ENCODE measurements at regions not wholly inside any gene's neighbourhood (a gene's known extent, or its start where the extent isn't known, plus 50 kb on each side); places are given as distances from the start of the nearest gene placed in this dataset.
"Not testable (repeated sequence)": the region's sequence is repeated elsewhere in the genome, so short reads cannot be mapped to it uniquely, and the experiment has no call there.

DNA sequence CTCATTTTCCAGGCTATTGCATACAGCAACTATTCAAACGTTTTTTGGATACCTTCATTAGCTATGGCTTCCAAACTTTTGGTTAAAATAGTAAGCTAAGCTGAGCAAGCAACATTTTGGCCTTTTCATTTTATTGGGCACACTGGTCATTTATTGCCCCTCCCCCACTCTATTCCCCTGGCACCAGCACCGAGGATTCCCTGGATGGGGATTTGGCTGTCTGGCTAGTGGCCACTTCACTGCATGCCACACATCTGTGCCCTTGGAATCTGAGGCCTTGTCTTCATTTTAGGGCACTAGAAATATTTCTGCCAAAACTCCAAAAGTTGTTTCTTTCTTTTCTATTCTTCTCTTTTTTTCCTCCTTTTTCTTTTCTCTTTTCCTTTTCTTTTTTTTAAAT is 980.7 kb downstream of the LTN1 start:
- TF ChIP-seq, protein P1, sequence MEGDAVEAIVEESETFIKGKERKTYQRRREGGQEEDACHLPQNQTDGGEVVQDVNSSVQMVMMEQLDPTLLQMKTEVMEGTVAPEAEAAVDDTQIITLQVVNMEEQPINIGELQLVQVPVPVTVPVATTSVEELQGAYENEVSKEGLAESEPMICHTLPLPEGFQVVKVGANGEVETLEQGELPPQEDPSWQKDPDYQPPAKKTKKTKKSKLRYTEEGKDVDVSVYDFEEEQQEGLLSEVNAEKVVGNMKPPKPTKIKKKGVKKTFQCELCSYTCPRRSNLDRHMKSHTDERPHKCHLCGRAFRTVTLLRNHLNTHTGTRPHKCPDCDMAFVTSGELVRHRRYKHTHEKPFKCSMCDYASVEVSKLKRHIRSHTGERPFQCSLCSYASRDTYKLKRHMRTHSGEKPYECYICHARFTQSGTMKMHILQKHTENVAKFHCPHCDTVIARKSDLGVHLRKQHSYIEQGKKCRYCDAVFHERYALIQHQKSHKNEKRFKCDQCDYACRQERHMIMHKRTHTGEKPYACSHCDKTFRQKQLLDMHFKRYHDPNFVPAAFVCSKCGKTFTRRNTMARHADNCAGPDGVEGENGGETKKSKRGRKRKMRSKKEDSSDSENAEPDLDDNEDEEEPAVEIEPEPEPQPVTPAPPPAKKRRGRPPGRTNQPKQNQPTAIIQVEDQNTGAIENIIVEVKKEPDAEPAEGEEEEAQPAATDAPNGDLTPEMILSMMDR (IDR thresholded peaks at IDR 0.05) = not testable (repeated sequence)
- TF ChIP-seq POLR2A (IDR thresholded peaks at IDR 0.05) = not testable (repeated sequence)

All from uterus (tissue), 2 donors.